Hematopoietic multipotent progenitor cell treated with erythropoietin and hydrocortisone succinate and interleukin-3 and kit ligand, for 17 days (in vitro differentiated cells): ENCODE measurements at regions not wholly inside any gene's neighbourhood (a gene's known extent, or its start where the extent isn't known, plus 50 kb on each side); places are given as distances from the start of the nearest gene placed in this dataset.
"Not testable (repeated sequence)": the region's sequence is repeated elsewhere in the genome, so short reads cannot be mapped to it uniquely, and the experiment has no call there.

ENCODE experiments used
- DNase-seq: peaks from one replicate; pipeline ENCODE4 v3.0.0-alpha.2; 2015; ENCODE audit warnings: low spot score

GRCh38 chr21:15932726-15933125 lies 202.9 kb downstream of the USP25 start:
- no peak for DNase-seq

- DNase-seq = no peak
Observed at GRCh38 chr21:15935530-15935929, 205.7 kb downstream of the USP25 start.

- no peak for DNase-seq
Observed at GRCh38 chr21:15943009-15943666, 213.4 kb downstream of the USP25 start.

- no peak for DNase-seq
Observed at GRCh38 chr21:15947677-15948076, 217.9 kb downstream of the USP25 start.

- no peak for DNase-seq
Observed at GRCh38 chr21:15953551-15954116, 223.9 kb downstream of the USP25 start.

GRCh38 chr21:15964236-15964855 lies 234.6 kb downstream of the USP25 start:
- DNase-seq = no peak

GRCh38 chr21:15966231-15966630 lies 236.4 kb downstream of the USP25 start:
- no peak for DNase-seq

GRCh38 chr21:15966651-15967050 lies 236.9 kb downstream of the USP25 start:
- no peak for DNase-seq

GRCh38 chr21:15967661-15968060 lies 237.9 kb downstream of the USP25 start:
- DNase-seq = no peak

- DNase-seq = no peak
Observed at GRCh38 chr21:15968776-15969310, 239.1 kb downstream of the USP25 start.

- DNase-seq = no peak
Observed at GRCh38 chr21:15976807-15977206, 247.0 kb downstream of the USP25 start.

GRCh38 chr21:15978215-15978738 lies 248.5 kb downstream of the USP25 start:
- no peak for DNase-seq

GRCh38 chr21:15979493-15979892 lies 249.7 kb downstream of the USP25 start:
- DNase-seq = not testable (repeated sequence)

- DNase-seq = no peak
Observed at GRCh38 chr21:15986277-15986676, 256.5 kb downstream of the USP25 start.

GRCh38 chr21:15992171-15992570 lies 262.4 kb downstream of the USP25 start:
- no peak for DNase-seq

- no peak for DNase-seq
Observed at GRCh38 chr21:15993951-15994350, 264.2 kb downstream of the USP25 start.

- no peak for DNase-seq
Observed at GRCh38 chr21:15999741-16000140, 270.0 kb downstream of the USP25 start.

GRCh38 chr21:16002874-16003466 lies 273.2 kb downstream of the USP25 start:
- DNase-seq = no peak

- DNase-seq = no peak
Observed at GRCh38 chr21:16004086-16004485, 274.3 kb downstream of the USP25 start.

GRCh38 chr21:16004523-16004922 lies 274.7 kb downstream of the USP25 start:
- DNase-seq = no peak

- DNase-seq = no peak
Observed at GRCh38 chr21:16005996-16006395, 276.2 kb downstream of the USP25 start.

GRCh38 chr21:16007943-16008342 lies 278.2 kb downstream of the USP25 start:
- no peak for DNase-seq

GRCh38 chr21:16011719-16012118 lies 281.9 kb downstream of the USP25 start:
- no peak for DNase-seq
